Neural progenitor cell (in vitro differentiated cells): ENCODE measurements at regions not wholly inside any gene's neighbourhood (a gene's known extent, or its start where the extent isn't known, plus 50 kb on each side); places are given as distances from the start of the nearest gene placed in this dataset.

Source experiments
- DNase-seq: peaks from one replicate; pipeline ENCODE4 v3.0.0-alpha.2; 2016; ENCODE audit warnings: low spot score
- H2AFZ ChIP-seq: fragments of 200-600 bp; sonication (generic); replicated peaks from 2 replicates; pipeline ENCODE4 v1.6.1; 2016; ENCODE audit warnings: antibody characterized with exemption
- H3F3A ChIP-seq: fragments of 200-600 bp; sonication (generic); 2 replicates; pipeline ENCODE4 v1.6.1; 2016; ENCODE audit warnings: antibody characterized with exemption, low read depth
- H3K27ac ChIP-seq: fragments of 200-600 bp; sonication (generic); 2 replicates; pipeline ENCODE4 v1.5.1; 2016; ENCODE audit warnings: mild to moderate bottlenecking
- H3K27me3 ChIP-seq: fragments of 200-600 bp; sonication (generic); 2 replicates; pipeline ENCODE4 v1.6.1; 2016; ENCODE audit warnings: mild to moderate bottlenecking, moderate library complexity
- H3K36me3 ChIP-seq: fragments of 200-600 bp; sonication (generic); 2 replicates; pipeline ENCODE4 v1.5.1; 2016
- H3K4me1 ChIP-seq: fragments of 200-600 bp; sonication (generic); 2 replicates; pipeline ENCODE4 v1.6.1; 2016; ENCODE audit warnings: mixed run types
- H3K4me2 ChIP-seq: fragments of 200-600 bp; sonication (generic); 2 replicates; pipeline ENCODE4 v1.6.1; 2016
- H3K4me3 ChIP-seq: fragments of 200-600 bp; sonication (generic); 2 replicates; pipeline ENCODE4 v1.5.1; 2016
- H3K79me2 ChIP-seq: fragments of 200-600 bp; sonication (generic); 2 replicates; pipeline ENCODE4 v1.6.1; 2016; ENCODE audit warnings: low read depth
- H3K9ac ChIP-seq: fragments of 200-600 bp; sonication (generic); 2 replicates; pipeline ENCODE4 v1.6.1; 2016
- H3K9me3 ChIP-seq: fragments of 200-600 bp; sonication (generic); 2 replicates; pipeline ENCODE4 v1.5.1; 2016; ENCODE audit warnings: low read depth
- H4K20me1 ChIP-seq: fragments of 200-600 bp; sonication (generic); 2 replicates; pipeline ENCODE4 v1.6.1; 2016; ENCODE audit warnings: low read depth
- H3K27ac Mint-ChIP-seq: 3 replicates; pipeline ENCODE4 v1.8.0; 2021; ENCODE audit warnings: mixed read lengths
- H3K27me3 Mint-ChIP-seq: 2 replicates; pipeline ENCODE4 v1.8.0; 2022; ENCODE audit warnings: low read depth, mild to moderate bottlenecking, inconsistent platforms, moderate library complexity, mixed read lengths; ENCODE audit not compliant: insufficient read depth
- H3K36me3 Mint-ChIP-seq: 3 replicates; pipeline ENCODE4 v1.8.0; 2021; ENCODE audit warnings: mixed read lengths
- H3K4me1 Mint-ChIP-seq: 3 replicates; pipeline ENCODE4 v1.8.0; 2021; ENCODE audit warnings: mixed read lengths
- H3K4me3 Mint-ChIP-seq: 3 replicates; pipeline ENCODE4 v1.8.0; 2021; ENCODE audit warnings: mild to moderate bottlenecking, moderate library complexity, mixed read lengths
- H3K9me3 Mint-ChIP-seq: 3 replicates; pipeline ENCODE4 v1.8.0; 2020; ENCODE audit warnings: mixed read lengths
- CTCF ChIP-seq: fragments of 200-600 bp; sonication (generic); IDR thresholded peaks from 2 replicates; pipeline ENCODE4 v1.5.1; 2017; ENCODE audit warnings: antibody characterized with exemption, mild to moderate bottlenecking
- EZH2 ChIP-seq: fragments of 200-600 bp; sonication (generic); IDR thresholded peaks from 2 replicates; pipeline ENCODE4 v1.6.1; 2017; ENCODE audit warnings: antibody characterized with exemption, mild to moderate bottlenecking, moderate library complexity
- EZH2phosphoT487 ChIP-seq: fragments of 200-600 bp; sonication (generic); IDR thresholded peaks from 2 replicates; pipeline ENCODE4 v1.6.1; 2017; ENCODE audit warnings: antibody characterized with exemption

- H3F3A ChIP-seq = peaks cover 8% of the 10 kb centered on the region
- H4K20me1 ChIP-seq = no peaks in the 10 kb centered on the region
- no peak overlapping the region for H2AFZ ChIP-seq
- H3K27ac ChIP-seq = no peak overlapping the region
- H3K27ac Mint-ChIP-seq = no peak overlapping the region
- H3K9me3 ChIP-seq = no peaks in the 10 kb centered on the region
- H3K27me3 ChIP-seq = no peaks in the 10 kb centered on the region
- no peak overlapping the region for H3K4me2 ChIP-seq
- H3K36me3 ChIP-seq = no peaks in the 10 kb centered on the region
- no peak overlapping the region for H3K4me3 Mint-ChIP-seq
- H3K36me3 Mint-ChIP-seq = no peaks in the 10 kb centered on the region
- no peaks in the 10 kb centered on the region for H3K4me1 ChIP-seq
- TF ChIP-seq CTCF (no peak), EZH2 (no peak), EZH2phosphoT487 (no peak)
- DNase-seq = no peak
- no peak overlapping the region for H3K9ac ChIP-seq
- H3K27me3 Mint-ChIP-seq = no peaks in the 10 kb centered on the region
- no peaks in the 10 kb centered on the region for H3K79me2 ChIP-seq
- H3K9me3 Mint-ChIP-seq = no peaks in the 10 kb centered on the region
- no peak overlapping the region for H3K4me3 ChIP-seq
- H3K4me1 Mint-ChIP-seq = no peaks in the 10 kb centered on the region
These were observed 331.7 kb downstream of the MEIS1 start for GRCh38 chr2:66766582-66766981.

DNA sequence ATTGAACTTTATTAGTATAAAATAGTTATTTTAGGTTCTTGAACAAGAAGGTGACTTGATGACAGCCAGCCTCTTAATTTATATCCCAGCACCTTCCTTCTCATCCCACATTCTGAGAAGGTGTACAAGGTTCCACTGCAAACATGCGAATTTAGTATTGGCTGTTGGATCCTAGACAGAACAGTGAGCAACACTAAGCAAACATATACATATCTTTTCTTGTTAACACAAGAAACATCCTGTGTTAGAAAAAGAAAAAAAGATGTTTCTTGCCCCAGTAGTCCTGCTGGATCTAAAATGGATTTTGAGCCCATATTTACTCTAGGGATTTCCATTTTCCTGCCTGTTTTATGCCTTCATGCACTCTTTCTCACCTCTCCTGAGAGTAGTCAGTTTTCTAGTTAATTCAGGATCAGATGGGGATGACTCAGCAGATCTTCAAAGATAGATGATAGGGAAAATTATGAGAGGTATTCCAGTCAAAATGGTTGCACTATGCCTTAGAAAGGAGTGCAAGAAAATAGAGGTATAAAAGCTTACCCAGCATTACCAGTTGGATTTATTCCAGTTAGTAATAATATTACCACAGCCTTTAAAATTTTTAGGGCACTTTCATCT is 336.5 kb downstream of the MEIS1 start:
- Histone ChIP-seq H3K4me1 (no peaks in the 10 kb centered on the region), H2AFZ (no peak overlapping the region), H3K36me3 (no peaks in the 10 kb centered on the region), H4K20me1 (no peaks in the 10 kb centered on the region), H3K79me2 (no peaks in the 10 kb centered on the region), H3K27me3 (no peaks in the 10 kb centered on the region), H3K27ac (no peak overlapping the region), H3F3A (no peaks in the 10 kb centered on the region), H3K9me3 (no peaks in the 10 kb centered on the region), H3K4me3 (no peak overlapping the region), H3K4me2 (no peak overlapping the region), H3K9ac (no peak overlapping the region)
- DNase-seq = no peak
- H3K36me3 Mint-ChIP-seq = no peaks in the 10 kb centered on the region
- H3K9me3 Mint-ChIP-seq = no peaks in the 10 kb centered on the region
- H3K27ac Mint-ChIP-seq = no peak overlapping the region
- H3K4me1 Mint-ChIP-seq = no peaks in the 10 kb centered on the region
- H3K4me3 Mint-ChIP-seq = no peak overlapping the region
- TF ChIP-seq CTCF (no peak), EZH2 (no peak), EZH2phosphoT487 (no peak)
- peaks cover 2% of the 10 kb centered on the region for H3K27me3 Mint-ChIP-seq

DNA sequence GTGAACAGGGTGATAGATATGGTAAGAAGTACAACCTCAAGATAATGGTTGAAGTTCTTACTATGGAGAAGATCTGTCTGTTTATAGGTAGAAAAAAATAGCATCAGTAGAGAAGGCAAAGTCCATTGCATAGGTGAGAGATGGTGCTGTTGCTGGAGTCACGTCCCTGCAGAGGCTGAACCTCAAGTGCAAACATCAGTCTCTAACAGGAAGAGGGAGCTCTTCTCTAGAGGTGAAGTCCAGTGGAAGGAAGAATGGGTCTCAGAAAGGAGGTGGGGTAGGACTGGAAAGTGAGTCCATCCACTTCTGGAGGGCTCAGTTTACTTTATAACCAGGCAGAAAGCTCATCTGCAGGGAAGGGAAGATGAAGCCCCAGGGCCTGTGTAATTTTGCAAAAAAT is 337.7 kb downstream of the MEIS1 start:
- Histone ChIP-seq H3K9ac (no peak overlapping the region), H3K4me1 (no peaks in the 10 kb centered on the region), H3K79me2 (no peaks in the 10 kb centered on the region), H3K4me2 (no peak overlapping the region), H3F3A (no peaks in the 10 kb centered on the region), H2AFZ (no peak overlapping the region), H4K20me1 (no peaks in the 10 kb centered on the region), H3K36me3 (no peaks in the 10 kb centered on the region), H3K4me3 (no peak overlapping the region), H3K27ac (no peak overlapping the region), H3K27me3 (no peaks in the 10 kb centered on the region), H3K9me3 (no peaks in the 10 kb centered on the region)
- Mint-ChIP-seq H3K36me3 (no peaks in the 10 kb centered on the region), H3K4me1 (no peaks in the 10 kb centered on the region), H3K4me3 (no peak overlapping the region), H3K27ac (no peak overlapping the region), H3K9me3 (no peaks in the 10 kb centered on the region), H3K27me3 (peaks cover 5% of the 10 kb centered on the region)
- no peak for DNase-seq
- no peak for TF ChIP-seq EZH2
- TF ChIP-seq EZH2phosphoT487 = no peak
- no peak for TF ChIP-seq CTCF
